NB4 (cell line): ENCODE measurements at regions not wholly inside any gene's neighbourhood (a gene's known extent, or its start where the extent isn't known, plus 50 kb on each side); places are given as distances from the start of the nearest gene placed in this dataset.

Experiments
- CTCF ChIP-seq: IDR thresholded peaks from one replicate; pipeline ENCODE4 v1.5.1; 2012; ENCODE audit warnings: low read depth, low read length
- MAX ChIP-seq: IDR thresholded peaks from 2 replicates; pipeline ENCODE4 v1.6.1; 2011; ENCODE audit warnings: low read depth, low read length
- MYC ChIP-seq: IDR thresholded peaks from 2 replicates; pipeline ENCODE4 v1.6.1; 2011; ENCODE audit warnings: low read depth, low read length
- POLR2A ChIP-seq: IDR thresholded peaks from 2 replicates; pipeline ENCODE4 v1.6.1; 2011; ENCODE audit warnings: mild to moderate bottlenecking; ENCODE audit not compliant: insufficient read length; ENCODE audit errors: extremely low read depth

- no peak for TF ChIP-seq CTCF
- no peak for TF ChIP-seq POLR2A
- no peak for TF ChIP-seq MAX
- TF ChIP-seq MYC, result no peak
These were observed 181.2 kb upstream of the TNFAIP3 start for GRCh38 chr6:137685798-137686375.
